Astrocyte of the spinal cord (primary cell): ENCODE measurements at regions not wholly inside any gene's neighbourhood (a gene's known extent, or its start where the extent isn't known, plus 50 kb on each side); places are given as distances from the start of the nearest gene placed in this dataset.

Experiments used
- DNase-seq: peaks from one replicate; pipeline ENCODE4 v3.0.0; 2011; ENCODE audit warnings: low read depth, low spot score
- H3K4me3 ChIP-seq: 2 replicates; pipeline ENCODE4 v1.5.1; 2011; ENCODE audit warnings: low read depth, mild to moderate bottlenecking, low read length, moderate library complexity
- CTCF ChIP-seq: IDR thresholded peaks from 2 replicates; pipeline ENCODE4 v1.5.1; 2012; ENCODE audit warnings: low read depth, mild to moderate bottlenecking, low read length, inconsistent platforms
- in situ Hi-C: cut with HindIII; loops from 2 replicates; pipeline ENCODE4 v1.10.0; 2017; ENCODE audit warnings: low sequenced_read_pairs

GRCh38 chr1:208775841-208776240 is 531.7 kb upstream of the PLXNA2 start:
- TF ChIP-seq CTCF, result no peak
- in situ Hi-C loops, result no loop called here
- no peak for DNase-seq
- H3K4me3 ChIP-seq, result no peak overlapping the region

DNA sequence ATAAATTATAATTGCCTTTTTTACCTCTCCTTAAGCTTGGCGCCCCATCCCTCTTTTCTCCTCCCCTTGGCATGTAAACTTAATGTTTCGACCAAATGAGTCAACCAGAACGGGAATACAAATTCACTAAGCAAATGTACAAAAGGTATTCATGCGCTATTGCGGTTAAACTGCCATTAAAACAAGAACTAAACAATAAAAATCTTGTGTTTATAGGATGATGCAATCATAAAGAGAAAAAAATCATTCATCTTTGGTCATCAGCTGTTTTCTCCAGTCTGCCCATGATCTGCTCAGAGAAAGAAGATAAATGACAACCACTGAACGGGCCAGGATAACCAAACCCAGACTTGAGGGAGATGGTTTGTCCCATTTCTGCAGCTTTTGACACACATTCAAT is 534.2 kb upstream of the PLXNA2 start:
- DNase-seq, result no peak
- H3K4me3 ChIP-seq, result no peak overlapping the region
- no peak for TF ChIP-seq CTCF
- in situ Hi-C loops, result no loop called here

GRCh38 chr1:208781391-208782045 is 537.3 kb upstream of the PLXNA2 start:
- in situ Hi-C loops, result no loop called here
- no peak for TF ChIP-seq CTCF
- no peak for DNase-seq
- H3K4me3 ChIP-seq, result no peak overlapping the region

DNA sequence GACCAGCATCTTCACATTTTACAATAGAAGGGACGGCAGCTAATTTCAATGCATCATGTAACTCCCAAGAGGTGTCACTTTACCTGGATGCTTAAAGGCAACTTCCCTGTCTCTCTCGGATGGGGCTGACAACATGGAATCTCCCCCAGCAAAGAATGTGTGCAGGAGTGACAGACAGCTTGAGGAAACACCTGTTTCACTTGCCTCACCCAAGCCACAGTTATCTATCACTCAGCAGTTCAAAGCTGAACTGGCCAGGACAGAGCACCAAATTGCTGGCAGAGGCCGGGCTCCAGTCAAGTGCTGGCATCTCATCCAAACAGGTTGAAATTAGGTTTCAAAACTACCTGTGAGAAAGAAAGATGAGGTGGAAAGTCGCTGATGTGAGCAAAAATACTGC is 538.0 kb upstream of the PLXNA2 start:
- no peak for TF ChIP-seq CTCF
- DNase-seq, result no peak
- no peak overlapping the region for H3K4me3 ChIP-seq
- in situ Hi-C loops, result no loop called here

- H3K4me3 ChIP-seq, result no peak overlapping the region
- DNase-seq, result no peak
- in situ Hi-C loops, result no loop called here
- no peak for TF ChIP-seq CTCF
Measured at GRCh38 chr1:208785629-208786028, 541.4 kb upstream of the PLXNA2 start.

GRCh38 chr1:208787219-208787618 is 543.0 kb upstream of the PLXNA2 start:
- no peak for DNase-seq
- no peak for TF ChIP-seq CTCF
- H3K4me3 ChIP-seq, result no peak overlapping the region
- in situ Hi-C loops, result no loop called here
